Activated B cell treated with CpG ODN at 0.5 μM for 24 hours (primary cell): ENCODE measurements at regions not wholly inside any gene's neighbourhood (a gene's known extent, or its start where the extent isn't known, plus 50 kb on each side); places are given as distances from the start of the nearest gene placed in this dataset.
"Not testable (repeated sequence)": the region's sequence is repeated elsewhere in the genome, so short reads cannot be mapped to it uniquely, and the experiment has no call there.

Experiments used
- ATAC-seq: fragments of 200-7000 bp; cut with Tn5 transposase; one replicate; pipeline ENCODE4 v1.10.0; 2021; ENCODE audit warnings: low read depth, mild to moderate bottlenecking, moderate library complexity
- CTCF ChIA-PET: fragments of 350-600 bp; sonication (Branson Sonifier 250); formaldehyde crosslinking; loops from one replicate; lab custom pipeline; 2021; ENCODE audit warnings: antibody characterized with exemption; lab: Charles Lee
- POLR2A ChIA-PET: fragments of 350-600 bp; sonication (Branson Sonifier 250); formaldehyde crosslinking; loops from one replicate; lab custom pipeline; 2021; ENCODE audit warnings: antibody characterized with exemption; lab: Charles Lee
- DNase-seq: peaks from one replicate; pipeline ENCODE4 v3.0.0; 2022
- H3K27ac Mint-ChIP-seq: one replicate; pipeline ENCODE4 v1.8.0; 2020; ENCODE audit warnings: mixed read lengths
- H3K27me3 Mint-ChIP-seq: one replicate; pipeline ENCODE4 v1.8.0; 2021; ENCODE audit warnings: mixed read lengths
- H3K36me3 Mint-ChIP-seq: one replicate; pipeline ENCODE4 v1.8.0; 2021; ENCODE audit warnings: low read depth, mixed read lengths
- H3K4me1 Mint-ChIP-seq: one replicate; pipeline ENCODE4 v1.8.0; 2021; ENCODE audit warnings: mixed read lengths
- H3K4me3 Mint-ChIP-seq: one replicate; pipeline ENCODE4 v1.8.0; 2020; ENCODE audit warnings: mild to moderate bottlenecking, mixed read lengths
- H3K9me3 Mint-ChIP-seq: one replicate; pipeline ENCODE4 v1.8.0; 2020; ENCODE audit warnings: mixed read lengths
- intact Hi-C: fragments of 100-400 bp; cut with micrococcal nuclease; formaldehyde crosslinking; loops from one replicate; pipeline ENCODE4 v1.15.1; 2024
- TF ChIP-seq, protein P1 (sequence below): fragments of 200-600 bp; IDR thresholded peaks from one replicate; pipeline ENCODE4 v1.8.0; 2022; ENCODE audit warnings: antibody characterized with exemption, mild to moderate bottlenecking

DNA sequence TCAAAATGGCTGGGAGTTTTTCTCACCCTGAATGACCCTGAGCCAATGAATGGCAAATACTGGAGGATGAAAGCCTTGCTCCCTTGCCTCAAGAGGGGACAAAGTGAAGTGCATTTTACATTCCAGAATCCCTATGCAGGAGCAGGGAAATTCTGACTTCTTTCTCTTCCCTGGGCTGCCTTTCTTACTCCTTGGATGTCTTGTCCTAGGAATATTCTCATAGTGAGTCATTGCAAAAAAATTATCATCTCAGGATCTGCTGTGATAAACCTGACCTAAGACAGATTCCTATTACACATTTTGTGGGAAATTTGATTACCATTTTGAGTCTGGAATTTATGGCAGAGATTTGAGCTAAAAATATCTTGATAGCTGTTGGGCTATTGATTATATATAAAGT, 199.9 kb downstream of the TMA16 start:
- H3K27me3 Mint-ChIP-seq, result peaks cover 3% of the 10 kb centered on the region
- POLR2A ChIA-PET, result no interaction called here
- H3K27ac Mint-ChIP-seq, result no peak overlapping the region
- ATAC-seq (no peak), DNase-seq (no peak)
- no peaks in the 10 kb centered on the region for H3K36me3 Mint-ChIP-seq
- TF ChIP-seq, protein P1, sequence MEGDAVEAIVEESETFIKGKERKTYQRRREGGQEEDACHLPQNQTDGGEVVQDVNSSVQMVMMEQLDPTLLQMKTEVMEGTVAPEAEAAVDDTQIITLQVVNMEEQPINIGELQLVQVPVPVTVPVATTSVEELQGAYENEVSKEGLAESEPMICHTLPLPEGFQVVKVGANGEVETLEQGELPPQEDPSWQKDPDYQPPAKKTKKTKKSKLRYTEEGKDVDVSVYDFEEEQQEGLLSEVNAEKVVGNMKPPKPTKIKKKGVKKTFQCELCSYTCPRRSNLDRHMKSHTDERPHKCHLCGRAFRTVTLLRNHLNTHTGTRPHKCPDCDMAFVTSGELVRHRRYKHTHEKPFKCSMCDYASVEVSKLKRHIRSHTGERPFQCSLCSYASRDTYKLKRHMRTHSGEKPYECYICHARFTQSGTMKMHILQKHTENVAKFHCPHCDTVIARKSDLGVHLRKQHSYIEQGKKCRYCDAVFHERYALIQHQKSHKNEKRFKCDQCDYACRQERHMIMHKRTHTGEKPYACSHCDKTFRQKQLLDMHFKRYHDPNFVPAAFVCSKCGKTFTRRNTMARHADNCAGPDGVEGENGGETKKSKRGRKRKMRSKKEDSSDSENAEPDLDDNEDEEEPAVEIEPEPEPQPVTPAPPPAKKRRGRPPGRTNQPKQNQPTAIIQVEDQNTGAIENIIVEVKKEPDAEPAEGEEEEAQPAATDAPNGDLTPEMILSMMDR, result no peak
- peaks cover 4% of the 10 kb centered on the region for H3K9me3 Mint-ChIP-seq
- no peak overlapping the region for H3K4me3 Mint-ChIP-seq
- CTCF ChIA-PET, result no interaction called here
- intact Hi-C loops, result loop anchor here (10.0 kb wide), 1 partner anchor 1200 kb away; no protein-coding TSS in a partner anchor
- H3K4me1 Mint-ChIP-seq, result no peaks in the 10 kb centered on the region

- CTCF ChIA-PET, result no interaction called here
- intact Hi-C loops, result loop anchor here (10.0 kb wide), 1 partner anchor 1202 kb away; no protein-coding TSS in a partner anchor
- no peaks in the 10 kb centered on the region for H3K4me1 Mint-ChIP-seq
- ATAC-seq (no peak), DNase-seq (no peak)
- no peaks in the 10 kb centered on the region for H3K36me3 Mint-ChIP-seq
- TF ChIP-seq, protein P1, result no peak
- H3K27ac Mint-ChIP-seq, result no peak overlapping the region
- peaks cover 4% of the 10 kb centered on the region for H3K9me3 Mint-ChIP-seq
- POLR2A ChIA-PET, result no interaction called here
- H3K27me3 Mint-ChIP-seq, result peaks cover 5% of the 10 kb centered on the region
- no peak overlapping the region for H3K4me3 Mint-ChIP-seq
Observed at GRCh38 chr4:163697121-163697520, 202.6 kb downstream of the TMA16 start.

DNA sequence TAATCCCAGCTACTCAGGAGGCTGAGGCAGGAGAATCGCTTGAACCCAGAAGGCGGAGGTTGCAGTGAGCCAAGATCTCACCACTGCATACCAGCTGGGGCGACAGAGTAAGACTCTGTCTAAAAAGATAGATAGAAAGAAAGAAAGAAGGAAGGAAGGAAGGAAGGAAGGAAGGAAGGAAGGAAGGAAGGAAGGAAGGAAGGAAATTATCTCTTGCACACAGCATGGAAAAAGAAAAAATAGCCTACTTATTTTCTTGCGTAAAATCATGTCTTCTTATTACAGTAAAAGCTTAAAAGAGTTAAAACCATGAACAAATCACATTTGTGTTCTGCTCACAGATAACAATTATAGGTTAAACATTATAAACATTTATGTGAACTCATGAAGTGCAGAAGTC, 205.9 kb downstream of the TMA16 start:
- CTCF ChIA-PET, H3K36me3 Mint-ChIP-seq, POLR2A ChIA-PET, intact Hi-C loops, H3K4me3 Mint-ChIP-seq, ATAC-seq, H3K9me3 Mint-ChIP-seq, H3K4me1 Mint-ChIP-seq, H3K27ac Mint-ChIP-seq, DNase-seq: not testable (repeated sequence)
- H3K27me3 Mint-ChIP-seq, result peaks cover 14% of the 10 kb centered on the region

DNA sequence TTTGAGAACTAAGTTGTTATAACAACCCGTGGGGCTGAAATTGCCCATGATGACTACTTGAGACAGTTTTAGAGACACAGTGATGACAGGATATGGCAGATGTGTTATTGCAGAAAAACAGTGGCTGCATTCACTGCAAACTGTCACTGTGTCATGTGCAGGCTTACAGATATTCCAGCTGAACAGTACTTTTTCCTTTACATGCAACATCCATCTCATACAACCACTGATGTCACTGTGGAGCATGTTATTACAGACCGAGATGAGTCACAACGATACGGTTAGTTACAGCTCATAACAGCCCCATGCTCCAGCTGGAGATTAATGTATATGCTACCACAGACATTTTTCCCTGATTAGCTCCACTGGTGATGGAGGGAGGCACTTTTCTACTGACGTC, 207.4 kb downstream of the TMA16 start:
- Mint-ChIP-seq H3K9me3 (peaks cover 1% of the 10 kb centered on the region), H3K4me1 (no peaks in the 10 kb centered on the region), H3K27me3 (peaks cover 15% of the 10 kb centered on the region), H3K36me3 (no peaks in the 10 kb centered on the region), H3K4me3 (no peak overlapping the region), H3K27ac (no peak overlapping the region)
- CTCF ChIA-PET, result no interaction called here
- TF ChIP-seq, protein P1, result no peak
- intact Hi-C loops, result no loop called here
- POLR2A ChIA-PET, result no interaction called here
- ATAC-seq, result peak; percentile 37
- DNase-seq, result no peak

- H3K27ac Mint-ChIP-seq, result no peak overlapping the region
- H3K36me3 Mint-ChIP-seq, result no peaks in the 10 kb centered on the region
- POLR2A ChIA-PET, result no interaction called here
- peaks cover 15% of the 10 kb centered on the region for H3K27me3 Mint-ChIP-seq
- H3K4me3 Mint-ChIP-seq, result no peak overlapping the region
- H3K9me3 Mint-ChIP-seq, result no peaks in the 10 kb centered on the region
- intact Hi-C loops, result no loop called here
- TF ChIP-seq, protein P1, result no peak
- CTCF ChIA-PET, result no interaction called here
- DNase-seq (no peak), ATAC-seq (no peak)
- no peaks in the 10 kb centered on the region for H3K4me1 Mint-ChIP-seq
Observed at GRCh38 chr4:163702736-163703135, 208.2 kb downstream of the TMA16 start.

DNA sequence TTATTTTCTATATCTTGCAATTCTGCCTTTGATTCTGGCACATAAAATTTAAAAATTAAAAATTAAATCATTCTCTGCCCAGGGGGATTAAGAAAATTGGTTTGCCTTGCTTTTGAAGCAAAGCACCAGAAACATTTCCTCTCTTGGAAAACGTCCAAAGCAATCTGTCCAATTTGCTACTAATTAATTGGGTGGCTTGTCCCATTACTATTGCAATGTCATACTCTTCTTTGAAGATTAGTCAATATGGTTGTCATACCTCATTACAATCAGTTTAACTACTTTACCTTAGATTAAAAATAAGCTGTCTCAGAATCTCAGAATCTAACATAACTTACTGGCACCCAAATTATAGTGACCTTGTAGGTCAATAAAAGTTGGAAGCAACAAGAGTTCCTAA, 208.8 kb downstream of the TMA16 start:
- H3K27me3 Mint-ChIP-seq, result peaks cover 15% of the 10 kb centered on the region
- ATAC-seq, result no peak
- H3K36me3 Mint-ChIP-seq, result no peaks in the 10 kb centered on the region

More for the DNA sequence above, 208.8 kb downstream of the TMA16 start:
- no peak for DNase-seq
- intact Hi-C loops, result no loop called here
- TF ChIP-seq, protein P1, result no peak
- no peaks in the 10 kb centered on the region for H3K9me3 Mint-ChIP-seq
- ChIA-PET POLR2A (no interaction called here), CTCF (no interaction called here)
- H3K4me1 Mint-ChIP-seq, result no peaks in the 10 kb centered on the region
- no peak overlapping the region for H3K4me3 Mint-ChIP-seq
- H3K27ac Mint-ChIP-seq, result no peak overlapping the region
